BLaER1 treated with 17β-estradiol and CSF1 and Interleukin-3, amounts not matched to agents 10 nM and 100 nM (cell line): ENCODE measurements at regions not wholly inside any gene's neighbourhood (a gene's known extent, or its start where the extent isn't known, plus 50 kb on each side); places are given as distances from the start of the nearest gene placed in this dataset.

ENCODE experiments used
- H3K27ac ChIP-seq, 11 experiments: shearing (Covaris generic); formaldehyde crosslinking; 2 replicates each; pipeline ENCODE4 v1.8.1; 2022
- H3K27me3 ChIP-seq, 11 experiments: shearing (Covaris generic); formaldehyde crosslinking; 2 replicates each; pipeline ENCODE4 v1.8.1; 2022
- H3K36me3 ChIP-seq, 11 experiments: shearing (Covaris generic); formaldehyde crosslinking; 2 replicates each; pipeline ENCODE4 v1.8.1; 2022
- H3K4me1 ChIP-seq, 10 experiments: shearing (Covaris generic); formaldehyde crosslinking; 2 replicates each; pipeline ENCODE4 v1.8.1; 2022
- H3K4me2 ChIP-seq, 11 experiments: shearing (Covaris generic); formaldehyde crosslinking; 2 replicates each; pipeline ENCODE4 v1.8.1; 2022
- H3K4me3 ChIP-seq, 10 experiments: shearing (Covaris generic); formaldehyde crosslinking; 2 replicates each; pipeline ENCODE4 v1.8.1; 2022
- H3K9ac ChIP-seq, 11 experiments: shearing (Covaris generic); formaldehyde crosslinking; 2 replicates each; pipeline ENCODE4 v1.8.1; 2022
- H3K9me3 ChIP-seq, 11 experiments: shearing (Covaris generic); formaldehyde crosslinking; replicated peaks in 1 of 11; 2 replicates each; pipeline ENCODE4 v1.8.1; 2022
- H4K20me1 ChIP-seq, 11 experiments: shearing (Covaris generic); formaldehyde crosslinking; 2 replicates each; pipeline ENCODE4 v1.8.1; 2022
- Cebpa-rat ChIP-seq, 11 experiments: shearing (Covaris generic); IDR thresholded peaks; 2 replicates each; pipeline ENCODE4 v1.8.1; 2022

- Histone ChIP-seq H3K9me3 (peaks cover 0 to 1% (median 0%) of the 10 kb centered on the region in 11 experiments; a peak in 2 of 22 replicates), H3K27ac (no peak overlapping the region), H3K27me3 (no peaks in the 10 kb centered on the region), H3K36me3 (no peaks in the 10 kb centered on the region), H3K9ac (no peak overlapping the region), H3K4me1 (peaks cover 0 to 5% (median 0%) of the 10 kb centered on the region in 10 experiments; a peak in 1 of 20 replicates), H3K4me3 (no peak overlapping the region), H4K20me1 (no peaks in the 10 kb centered on the region), H3K4me2 (no peak overlapping the region)
- TF ChIP-seq Cebpa-rat (IDR thresholded peaks at IDR 0.05): no peak
These were observed 110.2 kb upstream of the MTNR1B start for GRCh38 chr11:92859156-92859690.

GRCh38 chr11:92861634-92862033 lies 107.8 kb upstream of the MTNR1B start:
- H3K36me3 ChIP-seq: no peaks in the 10 kb centered on the region
- no peak overlapping the region for H3K4me3 ChIP-seq
- no peak overlapping the region for H3K9ac ChIP-seq
- H3K4me1 ChIP-seq: 0 out of 20 replicates have a peak, but pooled peaks cover 0 to 3% (median 0%) of the 10 kb centered on the region in 10 experiments
- TF ChIP-seq Cebpa-rat (IDR thresholded peaks at IDR 0.05): no peak
- H3K9me3 ChIP-seq: no peaks in the 10 kb centered on the region
- H3K4me2 ChIP-seq: no peak overlapping the region
- no peaks in the 10 kb centered on the region for H3K27me3 ChIP-seq
- H3K27ac ChIP-seq: no peak overlapping the region
- H4K20me1 ChIP-seq: no peaks in the 10 kb centered on the region

- H3K4me3 ChIP-seq: no peak overlapping the region
- no peaks in the 10 kb centered on the region for H3K27me3 ChIP-seq
- no peak overlapping the region for H3K9ac ChIP-seq
- no peaks in the 10 kb centered on the region for H4K20me1 ChIP-seq
- no peaks in the 10 kb centered on the region for H3K36me3 ChIP-seq
- TF ChIP-seq Cebpa-rat (IDR thresholded peaks at IDR 0.05): no peak
- no peaks in the 10 kb centered on the region for H3K9me3 ChIP-seq
- no peak overlapping the region for H3K4me2 ChIP-seq
- H3K4me1 ChIP-seq: 0 out of 20 replicates have a peak, but pooled peaks cover 0 to 3% (median 0%) of the 10 kb centered on the region in 10 experiments
- H3K27ac ChIP-seq: no peak overlapping the region
These were observed 104.1 kb upstream of the MTNR1B start for GRCh38 chr11:92865352-92865751.

DNA sequence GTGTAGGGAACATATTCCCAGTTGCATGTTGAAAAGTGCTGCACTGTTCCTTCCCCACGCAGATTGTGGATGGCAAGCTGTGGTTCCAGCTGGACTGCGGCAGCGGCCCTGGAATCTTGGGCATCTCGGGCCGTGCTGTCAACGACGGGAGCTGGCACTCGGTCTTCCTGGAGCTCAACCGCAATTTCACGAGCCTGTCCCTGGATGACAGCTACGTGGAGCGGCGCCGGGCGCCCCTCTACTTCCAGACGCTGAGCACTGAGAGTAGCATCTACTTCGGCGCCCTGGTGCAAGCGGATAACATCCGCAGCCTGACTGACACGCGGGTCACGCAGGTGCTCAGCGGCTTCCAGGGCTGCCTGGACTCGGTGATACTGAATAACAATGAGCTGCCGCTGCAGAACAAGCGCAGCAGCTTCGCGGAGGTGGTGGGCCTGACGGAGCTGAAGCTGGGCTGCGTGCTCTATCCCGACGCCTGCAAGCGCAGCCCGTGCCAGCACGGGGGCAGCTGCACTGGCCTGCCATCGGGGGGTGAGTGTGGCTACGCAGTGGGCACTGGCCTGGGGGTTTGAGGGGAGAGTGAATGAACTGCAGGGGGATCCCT lies 102.7 kb upstream of the MTNR1B start:
- no peaks in the 10 kb centered on the region for H4K20me1 ChIP-seq
- H3K9ac ChIP-seq: no peak overlapping the region
- H3K27me3 ChIP-seq: no peaks in the 10 kb centered on the region
- H3K27ac ChIP-seq: no peak overlapping the region
- no peaks in the 10 kb centered on the region for H3K9me3 ChIP-seq
- H3K4me2 ChIP-seq: no peak overlapping the region
- H3K36me3 ChIP-seq: no peaks in the 10 kb centered on the region
- H3K4me3 ChIP-seq: no peak overlapping the region
- H3K4me1 ChIP-seq: 0 out of 20 replicates have a peak, but pooled peaks cover 0 to 3% (median 0%) of the 10 kb centered on the region in 10 experiments
- no peak for TF ChIP-seq Cebpa-rat (IDR thresholded peaks at IDR 0.05)

GRCh38 chr11:92867913-92868619 lies 101.4 kb upstream of the MTNR1B start:
- H3K27me3 ChIP-seq: no peaks in the 10 kb centered on the region
- no peaks in the 10 kb centered on the region for H3K36me3 ChIP-seq
- H3K27ac ChIP-seq: no peak overlapping the region
- H3K4me2 ChIP-seq: no peak overlapping the region
- no peak for TF ChIP-seq Cebpa-rat (IDR thresholded peaks at IDR 0.05)
- 0 out of 20 replicates have a peak, but pooled peaks cover 0 to 3% (median 0%) of the 10 kb centered on the region in 10 experiments for H3K4me1 ChIP-seq
- H3K4me3 ChIP-seq: no peak overlapping the region
- no peak overlapping the region for H3K9ac ChIP-seq
- no peaks in the 10 kb centered on the region for H3K9me3 ChIP-seq
- H4K20me1 ChIP-seq: no peaks in the 10 kb centered on the region

GRCh38 chr11:92869716-92870115 lies 99.7 kb upstream of the MTNR1B start:
- Histone ChIP-seq H3K27ac (no peak overlapping the region), H3K9me3 (no peaks in the 10 kb centered on the region), H3K4me2 (no peak overlapping the region), H4K20me1 (no peaks in the 10 kb centered on the region), H3K36me3 (no peaks in the 10 kb centered on the region), H3K4me1 (0 out of 20 replicates have a peak, but pooled peaks cover 0 to 3% (median 0%) of the 10 kb centered on the region in 10 experiments), H3K4me3 (no peak overlapping the region), H3K27me3 (no peaks in the 10 kb centered on the region), H3K9ac (no peak overlapping the region)
- TF ChIP-seq Cebpa-rat (IDR thresholded peaks at IDR 0.05): no peak

GRCh38 chr11:92870196-92870832 lies 99.1 kb upstream of the MTNR1B start:
- H3K4me1 ChIP-seq: 0 out of 20 replicates have a peak, but pooled peaks cover 0 to 3% (median 0%) of the 10 kb centered on the region in 10 experiments
- no peaks in the 10 kb centered on the region for H3K36me3 ChIP-seq
- H3K9ac ChIP-seq: no peak overlapping the region
- no peaks in the 10 kb centered on the region for H3K9me3 ChIP-seq
- no peak for TF ChIP-seq Cebpa-rat (IDR thresholded peaks at IDR 0.05)
- H4K20me1 ChIP-seq: no peaks in the 10 kb centered on the region
- no peak overlapping the region for H3K27ac ChIP-seq
- no peaks in the 10 kb centered on the region for H3K27me3 ChIP-seq
- no peak overlapping the region for H3K4me3 ChIP-seq
- H3K4me2 ChIP-seq: no peak overlapping the region

DNA sequence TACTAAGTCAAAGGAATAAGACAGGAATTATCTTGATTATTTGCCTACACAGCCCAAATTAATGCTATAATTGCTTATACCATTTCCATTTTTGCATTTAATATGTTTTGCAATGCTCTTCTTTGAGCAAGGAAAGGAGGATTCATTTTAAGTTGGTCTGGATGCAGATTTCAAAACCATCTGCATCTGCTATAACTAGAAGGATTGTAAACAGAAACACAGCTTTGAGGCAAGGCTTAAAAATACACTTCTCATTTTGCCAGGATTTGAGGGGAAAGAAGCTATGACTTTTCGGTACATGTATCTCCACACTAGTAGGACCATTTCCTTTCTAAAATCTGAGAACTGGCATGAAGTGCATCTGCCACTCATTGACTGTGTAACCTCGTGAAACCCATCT lies 95.9 kb upstream of the MTNR1B start:
- Histone ChIP-seq H3K27ac (no peak overlapping the region), H3K9me3 (no peaks in the 10 kb centered on the region), H4K20me1 (no peaks in the 10 kb centered on the region), H3K4me1 (no peaks in the 10 kb centered on the region), H3K4me2 (no peak overlapping the region), H3K9ac (no peak overlapping the region), H3K36me3 (no peaks in the 10 kb centered on the region), H3K27me3 (no peaks in the 10 kb centered on the region), H3K4me3 (no peak overlapping the region)
- no peak for TF ChIP-seq Cebpa-rat (IDR thresholded peaks at IDR 0.05)

DNA sequence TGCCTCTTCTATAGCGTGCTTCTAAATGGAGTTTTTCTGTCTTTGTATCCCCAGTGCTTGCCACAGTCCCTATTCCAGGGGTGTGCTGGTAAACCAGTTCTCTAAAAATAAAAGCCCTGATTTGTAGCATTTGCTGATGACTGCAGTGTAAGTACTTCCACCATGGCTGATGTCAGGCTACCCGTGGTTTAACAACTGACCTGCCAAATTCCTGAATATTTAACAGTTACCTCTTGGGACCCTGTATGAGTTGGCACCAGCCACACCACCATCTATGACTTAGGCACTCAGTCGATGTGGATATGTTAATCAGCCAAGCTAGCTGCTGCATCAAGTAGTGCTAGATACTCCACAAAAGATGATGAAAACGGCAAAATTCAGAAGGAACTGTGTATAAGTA lies 94.0 kb upstream of the MTNR1B start:
- H3K9me3 ChIP-seq: no peaks in the 10 kb centered on the region
- no peaks in the 10 kb centered on the region for H3K27me3 ChIP-seq
- no peak overlapping the region for H3K4me3 ChIP-seq
- no peak overlapping the region for H3K27ac ChIP-seq
- no peaks in the 10 kb centered on the region for H3K36me3 ChIP-seq
- no peak overlapping the region for H3K9ac ChIP-seq
- no peak for TF ChIP-seq Cebpa-rat (IDR thresholded peaks at IDR 0.05)
- H3K4me1 ChIP-seq: no peaks in the 10 kb centered on the region
- no peaks in the 10 kb centered on the region for H4K20me1 ChIP-seq
- no peak overlapping the region for H3K4me2 ChIP-seq
